Spinal cord (tissue), 9 donors: ENCODE measurements at regions not wholly inside any gene's neighbourhood (a gene's known extent, or its start where the extent isn't known, plus 50 kb on each side); places are given as distances from the start of the nearest gene placed in this dataset.

ENCODE experiments used
- DNase-seq, 6 donors: peaks; one replicate each; pipeline versions ENCODE4 v3.0.0 to v3.0.0-alpha.2; 2013 to 2015; ENCODE audit warnings: low spot score in 6 of 6, low read depth in 4 of 6
- H3K27ac ChIP-seq: one replicate; pipeline ENCODE4 v1.5.1; 2013; ENCODE audit warnings: low read depth, low read length, control low read depth
- H3K27me3 ChIP-seq: one replicate; pipeline ENCODE4 v1.6.1; 2013; ENCODE audit warnings: low read length; ENCODE audit not compliant: control insufficient read depth, insufficient read depth
- H3K36me3 ChIP-seq: one replicate; pipeline ENCODE4 v1.6.1; 2013; ENCODE audit warnings: low read length; ENCODE audit not compliant: control insufficient read depth, insufficient read depth
- H3K4me1 ChIP-seq: one replicate; pipeline ENCODE4 v1.6.1; 2013; ENCODE audit warnings: low read length; ENCODE audit not compliant: control insufficient read depth, insufficient read depth
- H3K4me3 ChIP-seq: one replicate; pipeline ENCODE4 v1.5.1; 2013; ENCODE audit warnings: low read depth, low read length, control low read depth
- H3K9me3 ChIP-seq: one replicate; pipeline ENCODE4 v1.6.1; 2013; ENCODE audit warnings: low read length; ENCODE audit not compliant: control insufficient read depth, insufficient read depth
- WGBS: methylation state at CpG from one replicate; pipeline ENCODE4 v1.1.5; 2013; ENCODE audit warnings: missing lambda C conversion rate; ENCODE audit not compliant: insufficient coverage; 5-methylcytosine and 5-hydroxymethylcytosine counted together
- donor health status: healthy.

DNA sequence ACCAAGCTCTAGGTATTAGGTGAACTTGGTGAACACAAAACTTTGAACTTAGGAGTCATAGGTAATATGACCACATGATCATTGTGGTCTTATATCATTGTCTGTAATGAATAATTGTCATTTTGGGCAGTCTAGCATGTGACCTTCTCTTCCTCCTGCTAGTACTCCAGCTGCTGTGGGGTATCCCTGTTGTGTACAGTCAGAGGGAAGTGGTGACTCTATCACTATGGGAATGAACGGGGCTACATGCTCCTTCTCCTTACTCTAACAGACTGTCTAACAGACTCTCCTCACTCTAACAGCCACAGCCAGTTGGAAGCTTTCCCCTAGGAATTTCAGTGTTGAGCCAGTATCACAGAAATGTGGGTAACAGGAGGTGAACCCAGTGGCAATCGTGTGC is 68.2 kb upstream of the NEDD4L start:
- peak in 1 of 6 donors; percentile 49 for DNase-seq
- Histone ChIP-seq H3K9me3 (no peaks in the 10 kb centered on the region), H3K27ac (no peak overlapping the region), H3K27me3 (no peaks in the 10 kb centered on the region), H3K4me3 (no peak overlapping the region), H3K4me1 (no peaks in the 10 kb centered on the region), H3K36me3 (no peaks in the 10 kb centered on the region)
- WGBS: no CpG with 5 or more reads among the region's 2 CpGs

DNA sequence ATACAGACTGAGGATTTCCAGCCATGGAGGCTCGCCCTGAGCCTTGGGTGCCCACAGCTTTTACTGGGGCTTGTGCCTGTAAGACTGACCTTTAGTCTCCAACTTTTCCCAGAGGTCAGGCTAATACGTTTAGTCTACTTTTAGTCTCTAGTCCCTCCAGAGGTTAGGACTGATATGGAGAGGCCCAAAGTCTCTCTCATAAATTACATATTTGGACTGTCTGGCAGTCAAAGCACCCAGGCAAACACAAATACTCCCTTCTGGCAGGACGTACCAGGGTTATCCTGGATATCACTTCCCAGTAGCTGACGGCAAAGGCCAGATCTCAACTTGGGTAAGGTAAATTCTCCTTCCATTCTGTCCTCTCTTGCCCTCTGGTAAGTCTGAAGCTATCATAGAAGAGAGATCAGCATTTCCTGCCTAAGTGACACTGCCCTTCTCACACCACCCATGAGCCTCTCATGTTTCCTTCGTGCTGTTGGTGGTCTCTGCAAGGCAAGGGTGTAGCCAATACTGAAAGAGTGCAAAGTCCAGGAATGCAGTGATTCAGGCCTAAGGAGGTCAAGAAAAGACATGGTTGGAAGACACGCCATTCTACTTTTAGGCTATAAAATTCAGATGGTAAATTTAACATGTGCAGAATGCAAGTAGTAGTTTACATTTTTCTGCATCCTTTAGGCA is 69.3 kb upstream of the NEDD4L start:
- Histone ChIP-seq H3K9me3 (no peaks in the 10 kb centered on the region), H3K27ac (no peak overlapping the region), H3K4me1 (no peaks in the 10 kb centered on the region), H3K36me3 (no peaks in the 10 kb centered on the region), H3K27me3 (no peaks in the 10 kb centered on the region), H3K4me3 (no peak overlapping the region)
- WGBS: 94% methylated on average over 3 of the region's 6 CpGs
- DNase-seq: no peak

DNA sequence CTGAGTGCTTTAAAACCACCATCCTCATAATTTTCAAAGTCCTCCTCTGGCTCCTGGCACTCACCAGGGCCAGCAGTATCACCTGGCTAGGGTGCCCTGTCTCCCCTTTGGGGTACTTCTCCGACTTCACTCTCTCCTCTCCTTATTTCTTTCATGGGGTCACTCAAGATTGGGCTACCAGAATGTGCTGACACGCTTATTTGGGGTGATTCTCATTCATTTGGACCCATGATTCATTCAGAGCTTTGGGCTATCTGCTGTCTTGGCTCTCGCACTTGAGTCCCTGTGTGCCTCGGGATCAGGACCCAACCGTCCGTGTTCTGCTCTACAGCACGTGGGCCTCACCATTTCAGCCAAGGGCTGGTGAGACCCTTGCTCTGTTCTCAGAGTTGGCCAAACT is 70.1 kb upstream of the NEDD4L start:
- no peaks in the 10 kb centered on the region for H3K27me3 ChIP-seq
- H3K27ac ChIP-seq: no peak overlapping the region
- 93% methylated on average over 3 of the region's 7 CpGs for WGBS
- DNase-seq: no peak
- H3K9me3 ChIP-seq: no peaks in the 10 kb centered on the region
- no peaks in the 10 kb centered on the region for H3K36me3 ChIP-seq
- H3K4me1 ChIP-seq: no peaks in the 10 kb centered on the region
- H3K4me3 ChIP-seq: no peak overlapping the region

DNA sequence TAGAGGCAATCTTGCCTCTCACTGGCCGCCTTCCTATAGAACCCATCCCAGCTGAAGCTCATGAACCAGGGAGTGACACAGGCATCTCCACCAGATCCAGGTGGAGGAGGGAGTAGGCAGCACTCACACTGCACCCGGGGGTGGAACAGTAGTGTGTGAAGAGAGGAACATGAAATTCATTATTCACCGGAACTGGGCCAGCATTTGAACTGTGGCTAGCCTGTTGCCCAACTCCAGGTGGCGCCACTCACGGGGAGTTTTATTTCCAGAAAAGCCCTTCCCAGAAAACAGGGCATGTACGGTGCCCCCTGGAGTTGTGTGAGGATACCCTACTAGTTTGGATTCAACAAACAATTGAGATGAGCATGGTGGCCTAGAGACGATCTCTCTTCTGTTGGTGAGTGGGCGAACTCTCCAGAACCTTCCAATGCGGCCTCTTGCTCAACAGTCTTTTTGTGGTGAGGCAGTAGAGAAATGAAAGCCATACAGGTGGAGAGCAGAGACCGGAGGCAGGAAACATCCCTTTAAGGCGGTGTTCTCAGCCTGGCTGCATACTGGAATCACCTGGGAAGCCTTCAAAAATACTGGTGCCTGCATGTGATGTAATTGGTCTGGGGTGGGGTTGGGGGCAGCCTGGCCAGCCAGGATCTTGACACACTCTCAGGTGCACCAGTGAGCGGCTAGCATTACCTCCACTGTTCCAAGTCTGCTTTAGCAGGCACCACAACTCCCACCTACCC is 73.5 kb upstream of the NEDD4L start:
- no peak overlapping the region for H3K4me3 ChIP-seq
- no peaks in the 10 kb centered on the region for H3K27me3 ChIP-seq
- no peaks in the 10 kb centered on the region for H3K36me3 ChIP-seq
- H3K27ac ChIP-seq: no peak overlapping the region
- no peaks in the 10 kb centered on the region for H3K4me1 ChIP-seq
- no peak for DNase-seq
- H3K9me3 ChIP-seq: no peaks in the 10 kb centered on the region
- WGBS: 91% methylated on average over 10 of the region's 12 CpGs

GRCh38 chr18:57969824-57970223 is 74.2 kb upstream of the NEDD4L start:
- no peak overlapping the region for H3K27ac ChIP-seq
- no peak overlapping the region for H3K4me3 ChIP-seq
- no peak for DNase-seq
- peaks cover 3% of the 10 kb centered on the region for H3K9me3 ChIP-seq
- H3K4me1 ChIP-seq: no peaks in the 10 kb centered on the region
- no peaks in the 10 kb centered on the region for H3K27me3 ChIP-seq
- 100% methylated on average over 1 of the region's 2 CpGs for WGBS
- no peaks in the 10 kb centered on the region for H3K36me3 ChIP-seq

DNA sequence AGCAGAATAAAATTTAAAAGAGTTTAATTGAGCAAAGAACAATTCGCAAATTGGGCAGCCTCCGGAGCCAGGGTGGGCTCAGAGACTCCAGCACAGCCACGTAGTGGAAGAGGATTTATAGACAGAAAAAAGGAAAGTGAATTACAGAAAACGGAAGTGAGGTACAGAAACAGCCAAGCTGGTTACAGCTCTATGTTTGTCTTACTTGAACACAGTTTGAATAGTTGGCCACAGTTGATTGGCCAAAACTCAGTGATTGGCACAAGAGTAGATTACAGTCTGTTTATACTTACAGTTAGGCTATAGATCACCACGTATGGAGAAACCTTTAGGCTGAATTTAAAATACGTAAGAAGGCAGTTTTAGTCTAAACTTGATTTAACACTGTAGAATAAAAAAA is 78.8 kb upstream of the NEDD4L start:
- Histone ChIP-seq H3K36me3 (no peaks in the 10 kb centered on the region), H3K27ac (no peak overlapping the region), H3K27me3 (no peaks in the 10 kb centered on the region), H3K4me1 (no peaks in the 10 kb centered on the region), H3K9me3 (peaks cover 6% of the 10 kb centered on the region), H3K4me3 (no peak overlapping the region)
- DNase-seq: no peak
- 88% methylated on average over 4 of the region's 6 CpGs for WGBS

- H3K27ac ChIP-seq: no peak overlapping the region
- H3K4me3 ChIP-seq: no peak overlapping the region
- no CpG with 5 or more reads among the region's 1 CpG for WGBS
- H3K4me1 ChIP-seq: no peaks in the 10 kb centered on the region
- H3K36me3 ChIP-seq: no peaks in the 10 kb centered on the region
- H3K27me3 ChIP-seq: no peaks in the 10 kb centered on the region
- DNase-seq: no peak
- H3K9me3 ChIP-seq: peaks cover 6% of the 10 kb centered on the region
Measured at GRCh38 chr18:57961876-57962505, 82.0 kb upstream of the NEDD4L start.

GRCh38 chr18:57961411-57961810 is 82.6 kb upstream of the NEDD4L start:
- Histone ChIP-seq H3K27ac (no peak overlapping the region), H3K9me3 (peaks cover 6% of the 10 kb centered on the region), H3K27me3 (no peaks in the 10 kb centered on the region), H3K4me3 (no peak overlapping the region), H3K36me3 (no peaks in the 10 kb centered on the region), H3K4me1 (no peaks in the 10 kb centered on the region)
- no peak for DNase-seq

- Histone ChIP-seq H3K4me3 (no peak overlapping the region), H3K36me3 (no peaks in the 10 kb centered on the region), H3K4me1 (no peaks in the 10 kb centered on the region), H3K9me3 (no peaks in the 10 kb centered on the region), H3K27ac (no peak overlapping the region), H3K27me3 (no peaks in the 10 kb centered on the region)
- DNase-seq: peak in 2 of 6 donors; percentile 30 to 70
- WGBS: 44% methylated on average over 3 of the region's 3 CpGs
Measured at GRCh38 chr18:57959278-57959677, 84.7 kb upstream of the NEDD4L start.

DNA sequence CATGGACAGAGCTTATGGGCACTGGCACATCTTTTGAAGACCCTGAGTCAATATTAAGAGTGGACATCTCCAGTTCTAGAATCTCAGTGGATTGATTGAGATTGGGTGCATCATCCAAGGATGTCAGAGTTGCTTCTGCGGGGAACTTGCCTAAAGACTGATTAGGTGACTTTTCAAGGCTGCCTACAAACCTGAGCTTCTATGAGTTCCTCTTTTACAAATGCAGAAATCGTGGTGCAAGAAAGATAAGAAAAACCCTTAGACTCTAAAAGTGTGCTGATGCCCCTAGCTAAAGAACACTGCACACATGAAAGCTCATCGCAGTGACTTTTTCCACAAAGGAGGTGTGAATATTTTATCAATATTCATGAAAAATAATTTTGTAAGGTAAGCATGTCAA is 86.8 kb upstream of the NEDD4L start:
- Histone ChIP-seq H3K4me3 (no peak overlapping the region), H3K27ac (no peak overlapping the region), H3K36me3 (no peaks in the 10 kb centered on the region), H3K27me3 (no peaks in the 10 kb centered on the region), H3K4me1 (no peaks in the 10 kb centered on the region), H3K9me3 (no peaks in the 10 kb centered on the region)
- DNase-seq: no peak
- no CpG with 5 or more reads among the region's 3 CpGs for WGBS
